ENCODE measurements at regions not wholly inside any gene's neighbourhood (a gene's known extent, or its start where the extent isn't known, plus 50 kb on each side); places are given as distances from the start of the nearest gene placed in this dataset.
"Not testable (repeated sequence)": the region's sequence is repeated elsewhere in the genome, so short reads cannot be mapped to it uniquely, and the experiment has no call there.

DNA sequence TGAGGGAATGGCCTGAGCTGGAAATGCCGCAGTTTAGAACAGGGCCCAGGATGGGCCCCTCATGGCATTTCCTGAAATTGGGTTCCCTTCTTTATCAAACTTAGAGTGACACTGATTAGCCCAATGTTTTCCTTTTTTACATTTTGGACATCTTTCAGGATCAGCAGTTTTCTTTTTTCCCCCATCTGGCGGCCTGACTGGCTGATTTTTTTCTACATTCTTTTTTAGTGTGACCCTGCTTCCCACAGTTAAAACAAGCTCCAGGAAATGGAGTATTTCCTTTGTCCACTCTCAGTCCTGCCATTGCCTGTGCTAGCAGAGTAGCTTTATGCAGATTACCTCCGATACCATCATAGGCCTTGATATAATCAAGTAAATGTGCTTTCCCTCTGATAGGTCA lies 185.8 kb upstream of the IGF1 start:
- not testable (repeated sequence) for DNase-seq (ENCODE audit: low spot score)

DNA sequence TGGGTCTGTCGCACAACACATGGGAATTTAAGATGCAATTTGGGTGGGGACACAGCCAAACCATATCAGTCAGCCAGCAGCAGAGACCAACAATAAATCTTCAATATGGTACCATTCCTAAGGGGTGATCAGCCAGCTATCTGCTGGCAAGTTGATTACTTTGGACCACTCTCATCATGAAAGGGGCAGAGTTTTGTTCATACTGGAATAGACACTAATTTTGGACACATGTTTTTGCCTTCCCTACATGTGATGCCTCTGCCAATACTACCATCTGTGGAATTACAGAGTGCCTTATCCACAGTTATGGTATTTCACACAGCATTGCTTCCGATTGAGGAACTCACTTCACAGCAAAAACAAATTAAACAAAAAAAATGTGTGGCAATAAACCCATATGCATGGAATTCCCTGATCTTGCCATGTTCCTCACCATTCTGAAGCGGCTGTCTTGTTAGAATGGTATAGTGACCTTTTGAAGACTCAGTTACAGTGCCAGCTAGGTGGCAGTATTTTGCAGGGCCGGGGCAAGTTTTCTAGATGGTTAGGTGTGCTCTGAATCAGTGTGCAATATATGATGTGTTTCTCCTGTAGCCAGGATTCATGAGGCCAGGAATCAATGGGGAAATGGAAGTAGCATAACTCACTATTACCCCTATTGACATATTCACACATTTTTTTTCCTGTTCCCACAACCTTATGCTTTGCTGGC lies 179.0 kb upstream of the IGF1 start:
- no peak for DNase-seq (ENCODE audit: low spot score)

DNA sequence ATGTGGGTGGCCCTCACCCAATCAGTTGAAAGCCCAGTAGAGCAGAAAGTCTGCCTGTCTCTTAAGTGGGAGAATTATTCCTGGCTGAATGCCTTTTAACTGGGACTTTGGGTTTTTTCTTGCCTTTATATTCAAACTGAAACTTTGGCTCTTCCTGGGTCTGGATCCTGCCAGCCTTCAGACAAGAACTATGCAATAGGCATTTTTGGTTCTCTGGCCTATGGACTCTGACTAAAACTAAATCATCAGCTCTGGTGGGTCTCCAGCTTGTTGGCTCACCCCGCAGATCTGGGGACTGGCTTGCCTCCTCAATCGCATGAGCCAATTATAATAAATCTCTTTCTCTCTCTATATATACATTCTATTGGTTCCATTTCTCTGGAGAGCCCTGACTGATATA lies 173.0 kb upstream of the IGF1 start:
- no peak for DNase-seq (ENCODE audit: low spot score)

DNA sequence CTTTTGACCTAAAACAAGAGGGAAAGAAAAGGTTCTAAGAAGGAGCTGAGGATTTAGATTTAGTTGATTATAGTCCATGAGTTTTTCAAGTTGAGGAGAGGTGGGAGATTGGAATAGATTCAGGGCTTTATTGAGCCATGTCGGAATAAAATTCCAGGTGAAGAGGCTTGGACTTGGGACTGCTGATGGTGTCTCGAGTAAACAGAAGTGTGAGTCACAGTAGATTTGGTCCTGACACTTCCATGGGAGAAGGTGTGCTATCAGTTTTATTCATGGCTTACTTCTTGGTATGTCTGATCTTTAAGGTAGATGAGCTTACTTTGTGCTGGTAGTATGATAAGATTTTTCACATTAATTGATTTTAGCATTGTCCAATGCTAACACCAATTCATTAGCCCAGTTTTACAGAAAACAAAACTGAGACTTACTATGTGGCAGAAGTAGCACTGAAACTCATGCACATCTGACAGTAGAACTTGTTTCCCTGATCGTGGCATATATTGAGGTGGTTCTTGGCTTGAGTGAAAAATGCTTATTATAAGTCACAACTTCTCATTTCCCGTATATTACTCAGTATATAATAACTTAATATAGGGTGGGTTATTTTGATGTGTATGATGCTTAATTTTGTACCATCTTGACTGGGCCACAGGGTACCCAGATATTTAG lies 172.4 kb upstream of the IGF1 start:
- no peak for DNase-seq (ENCODE audit: low spot score)

DNA sequence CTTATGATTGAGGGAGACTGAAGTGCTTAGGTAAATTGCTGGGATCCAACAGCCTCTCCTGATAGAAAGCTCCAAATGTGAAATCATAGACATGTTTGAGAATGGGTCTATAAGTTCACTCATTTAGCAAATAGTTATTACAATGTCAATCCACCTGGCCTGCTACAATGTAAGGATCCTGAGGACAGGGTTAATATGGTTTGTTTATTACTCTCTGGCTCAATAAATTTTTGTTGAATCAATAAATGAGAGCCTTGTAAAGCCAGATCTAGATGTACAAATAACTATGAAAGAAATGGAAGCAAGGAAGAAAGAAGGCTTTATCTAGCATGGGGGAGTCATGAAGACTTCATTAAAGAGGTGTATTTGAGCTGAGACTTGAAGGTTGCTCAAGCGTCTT lies 165.6 kb upstream of the IGF1 start:
- DNase-seq (ENCODE audit: low spot score) = no peak

DNA sequence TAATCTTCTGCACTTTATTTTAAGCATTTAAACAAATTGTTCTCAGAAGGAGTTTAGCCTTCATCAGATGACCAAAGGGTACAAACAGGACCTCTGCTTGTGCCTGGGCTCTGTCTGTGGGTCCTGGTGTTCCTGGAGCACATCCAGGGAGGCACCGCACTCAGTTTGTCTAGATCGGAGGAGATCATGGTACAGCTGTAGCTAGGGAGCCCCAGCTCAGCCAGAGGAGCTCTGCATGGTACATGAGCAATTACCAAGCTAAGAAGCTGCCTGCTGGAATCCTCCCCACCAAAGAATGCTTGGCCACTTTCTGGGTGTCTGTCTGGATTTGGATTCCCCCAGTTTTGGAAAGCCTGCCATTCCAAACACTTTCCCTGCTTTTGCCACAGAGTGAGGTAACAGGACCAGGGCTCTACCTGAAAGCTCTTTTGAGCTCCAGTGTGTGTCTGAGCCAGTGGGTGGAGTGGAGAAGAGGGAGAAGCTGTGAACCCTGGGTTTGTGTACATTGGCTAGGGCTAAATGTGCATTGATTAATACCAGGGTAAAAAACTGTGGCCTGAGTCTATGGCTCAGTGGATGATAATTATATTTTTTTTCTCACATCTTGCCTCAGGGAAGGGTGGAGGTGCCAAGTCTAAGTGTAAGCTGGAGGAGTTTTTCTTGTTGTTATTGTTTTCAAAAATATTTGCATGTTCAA lies 163.7 kb upstream of the IGF1 start:
- no peak for DNase-seq (ENCODE audit: low spot score)

DNA sequence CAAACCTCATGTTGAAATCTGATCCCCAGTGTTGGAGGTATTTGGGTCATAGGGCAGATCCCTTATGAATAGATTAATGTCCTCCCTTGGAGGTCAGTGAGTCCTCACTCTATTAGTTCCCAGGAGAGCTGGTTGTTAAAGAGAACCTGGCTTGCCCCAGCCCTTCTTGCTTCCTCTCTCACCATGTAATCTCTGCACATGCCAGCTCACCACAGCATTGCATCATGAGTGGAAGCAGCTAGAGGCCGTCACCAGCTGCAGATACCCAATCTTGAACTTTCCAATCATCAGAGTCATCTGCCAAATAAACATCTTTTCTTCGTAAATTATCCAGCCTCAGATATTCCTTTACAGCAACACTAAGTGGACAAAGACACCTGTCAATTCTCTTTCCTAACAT lies 161.8 kb upstream of the IGF1 start:
- DNase-seq (ENCODE audit: low spot score) = no peak

DNA sequence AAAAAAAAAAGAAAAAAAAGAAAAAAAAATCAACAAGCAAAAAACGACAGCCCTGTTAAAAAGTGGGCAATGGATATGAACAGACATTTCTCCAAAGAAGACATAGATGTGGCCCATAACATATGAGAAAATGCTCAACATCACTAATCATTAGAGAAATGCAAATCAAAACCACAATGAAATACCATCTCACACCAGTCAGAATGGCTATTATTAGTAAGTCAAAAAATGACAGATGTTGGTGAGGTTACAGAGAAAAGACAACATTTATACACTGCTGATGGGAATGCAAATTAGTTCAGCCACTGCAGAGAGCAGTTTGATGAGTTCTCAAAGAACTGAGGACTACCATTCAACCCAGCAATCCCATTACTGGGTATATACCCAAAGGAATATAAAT lies 160.3 kb upstream of the IGF1 start:
- not testable (repeated sequence) for DNase-seq (ENCODE audit: low spot score)

DNA sequence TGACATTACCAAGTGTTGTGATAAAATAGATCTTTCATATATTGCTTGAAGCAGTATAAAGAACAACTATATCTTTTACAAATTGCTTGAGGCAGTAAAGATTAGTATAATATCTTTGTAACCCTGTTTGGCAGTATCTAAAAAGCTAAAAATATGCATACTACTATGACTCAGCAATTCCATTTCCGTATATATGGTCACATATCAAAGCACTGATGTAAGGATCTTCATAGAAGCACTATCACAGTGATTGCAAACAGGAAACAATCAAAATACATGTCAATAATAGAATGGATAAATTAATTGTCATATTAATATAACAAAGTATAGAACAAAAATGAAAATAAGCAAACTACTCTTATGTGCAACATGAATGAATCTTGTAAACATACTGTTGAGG lies 158.4 kb upstream of the IGF1 start:
- DNase-seq (ENCODE audit: low spot score) = no peak

DNA sequence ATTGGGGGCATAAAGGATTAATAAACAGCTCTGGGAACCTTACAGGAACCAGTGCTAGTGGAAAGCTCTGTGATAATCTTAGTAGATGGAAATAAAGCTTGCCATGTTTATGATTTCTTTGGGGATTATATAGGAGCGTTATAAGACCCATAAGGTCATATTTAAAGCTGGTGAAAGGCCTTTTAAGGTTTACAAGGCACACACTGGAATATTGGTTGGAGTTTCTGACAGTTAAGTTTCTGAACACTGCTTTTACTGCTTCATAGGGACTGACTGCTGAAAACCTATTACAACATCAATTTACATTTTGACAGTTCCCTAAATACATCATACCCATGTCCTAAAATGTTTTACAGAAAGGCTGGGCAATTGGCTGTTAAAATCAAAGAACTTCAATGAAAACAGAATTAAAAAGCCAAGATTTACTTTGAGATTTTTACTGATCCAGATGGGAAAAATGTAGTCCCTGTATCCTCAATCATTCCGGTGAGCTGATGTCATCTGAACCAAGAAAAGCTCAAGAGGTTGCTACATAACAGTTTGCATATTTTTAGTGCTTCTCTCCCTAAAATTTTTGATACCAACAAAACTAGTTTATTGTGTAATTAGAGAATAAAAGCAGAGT lies 153.7 kb upstream of the IGF1 start:
- peak; percentile 10 for DNase-seq (ENCODE audit: low spot score)

DNA sequence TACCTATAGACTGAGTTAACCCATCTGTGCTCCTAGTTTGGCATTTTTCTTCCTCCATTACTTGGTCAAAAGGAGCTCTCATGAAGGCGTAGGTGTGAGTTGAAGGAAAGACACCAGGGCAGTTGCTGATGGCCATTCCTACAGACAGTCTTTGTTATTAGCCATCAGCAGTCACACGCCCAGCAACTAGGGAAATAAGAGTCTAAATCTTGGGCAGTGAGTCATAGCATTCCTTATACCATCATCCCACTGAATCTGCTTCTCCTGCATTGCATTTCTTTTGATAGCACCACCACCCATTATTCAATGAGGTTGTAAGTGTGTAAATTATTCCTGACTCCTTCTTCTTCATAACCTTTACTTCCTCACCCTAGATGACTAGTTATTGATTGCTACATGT lies 150.9 kb upstream of the IGF1 start:
- peak; percentile 32 for DNase-seq (ENCODE audit: low spot score)

DNA sequence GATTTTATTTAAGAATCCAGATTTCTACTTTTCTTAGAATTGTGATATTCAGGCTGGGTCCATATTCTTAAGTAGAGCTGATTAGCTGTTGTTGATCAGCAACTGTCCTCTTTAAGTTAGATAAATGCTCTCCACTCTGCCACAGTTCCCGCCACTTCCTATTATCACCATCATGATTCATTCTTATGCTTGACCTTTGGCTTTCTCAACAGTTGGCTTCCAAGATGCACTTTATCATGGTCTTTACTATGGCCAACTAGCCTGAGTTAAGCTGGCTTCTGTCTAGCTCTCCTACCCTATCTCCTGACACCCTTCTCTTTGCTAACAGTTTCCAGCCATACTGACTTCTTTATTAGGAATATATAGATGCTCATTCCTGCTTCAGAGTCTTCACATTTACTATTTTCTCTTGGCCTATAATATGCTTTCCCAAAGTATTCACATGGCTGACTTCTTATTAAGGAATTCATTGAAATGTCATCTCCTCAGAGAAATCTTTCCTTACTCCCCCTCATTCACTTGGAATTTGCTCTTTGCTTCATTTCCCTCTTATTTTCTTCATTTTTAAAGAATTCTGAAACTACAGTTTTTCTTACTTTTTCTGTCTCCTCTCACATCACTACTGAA lies 149.0 kb upstream of the IGF1 start:
- DNase-seq (ENCODE audit: low spot score) = no peak

DNA sequence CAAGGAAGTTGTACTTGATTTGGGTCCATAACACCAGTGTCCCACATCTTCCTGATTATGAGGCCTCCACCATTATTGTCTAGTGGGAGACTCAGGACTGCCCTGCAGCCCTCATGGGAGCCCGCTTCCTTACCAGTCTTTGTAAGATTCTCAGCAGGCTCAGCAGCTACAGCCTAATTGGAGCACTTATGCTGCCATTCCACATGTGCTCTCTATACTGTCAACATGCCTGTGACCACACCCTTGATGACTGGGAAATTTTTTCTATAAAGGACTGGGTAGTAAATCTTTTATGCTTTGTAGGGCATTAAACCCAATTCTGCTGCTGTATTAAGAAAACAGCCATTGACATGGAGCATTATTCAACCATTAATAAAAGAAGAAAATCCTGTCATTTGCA lies 145.5 kb upstream of the IGF1 start:
- no peak for DNase-seq (ENCODE audit: low spot score)

DNA sequence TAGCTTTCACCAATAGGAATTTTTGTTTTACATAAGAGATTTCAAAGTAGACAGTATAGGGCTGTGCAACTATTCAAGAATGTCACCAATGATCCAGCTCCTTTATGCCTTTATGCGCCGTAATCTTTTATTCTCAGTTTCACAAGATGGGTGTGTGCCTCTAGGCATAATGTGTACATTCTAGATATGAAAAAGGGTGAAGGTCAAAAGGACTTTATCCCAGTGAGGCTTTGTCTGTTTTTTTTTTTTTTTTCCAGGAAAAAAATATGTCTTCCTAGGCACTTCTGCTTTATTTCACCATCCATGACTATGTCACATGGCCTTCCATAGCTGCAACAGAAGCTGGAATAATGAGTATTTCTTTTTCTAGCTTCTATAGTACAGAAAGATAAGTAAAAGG lies 142.3 kb upstream of the IGF1 start:
- DNase-seq (ENCODE audit: low spot score) = no peak

DNA sequence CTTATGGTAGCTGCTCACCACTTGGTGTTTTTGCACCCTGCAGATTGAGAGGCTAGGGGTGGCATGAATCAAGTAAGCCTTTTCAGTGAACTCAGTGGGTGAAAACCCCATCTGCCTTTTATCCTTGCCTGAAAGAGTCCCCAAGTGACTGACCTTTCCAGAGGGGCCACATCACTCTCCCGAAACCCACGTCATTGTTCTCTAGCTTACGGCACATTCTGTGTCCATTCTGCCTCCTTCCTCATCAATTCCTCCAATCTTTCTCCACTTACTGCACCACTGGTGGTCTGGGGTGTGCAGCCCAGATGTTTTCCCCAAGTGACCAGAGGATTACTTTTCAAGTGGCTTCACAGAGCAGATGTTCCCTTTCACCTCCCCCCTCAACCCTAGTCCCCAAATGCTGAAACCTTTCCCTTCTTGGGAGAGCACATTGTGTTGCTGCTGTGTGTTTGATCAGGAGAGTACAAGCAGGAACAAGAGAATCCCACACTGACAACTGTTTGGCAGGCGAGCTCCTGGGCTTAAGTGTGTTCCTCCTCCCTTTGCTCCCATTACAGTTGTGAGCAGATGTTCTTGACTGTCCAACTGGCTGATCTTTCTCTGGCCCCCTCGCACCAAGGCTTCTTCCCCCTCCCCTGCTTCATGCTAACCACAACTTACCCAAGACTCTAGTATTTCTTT lies 138.0 kb upstream of the IGF1 start:
- DNase-seq (ENCODE audit: low spot score) = no peak

DNA sequence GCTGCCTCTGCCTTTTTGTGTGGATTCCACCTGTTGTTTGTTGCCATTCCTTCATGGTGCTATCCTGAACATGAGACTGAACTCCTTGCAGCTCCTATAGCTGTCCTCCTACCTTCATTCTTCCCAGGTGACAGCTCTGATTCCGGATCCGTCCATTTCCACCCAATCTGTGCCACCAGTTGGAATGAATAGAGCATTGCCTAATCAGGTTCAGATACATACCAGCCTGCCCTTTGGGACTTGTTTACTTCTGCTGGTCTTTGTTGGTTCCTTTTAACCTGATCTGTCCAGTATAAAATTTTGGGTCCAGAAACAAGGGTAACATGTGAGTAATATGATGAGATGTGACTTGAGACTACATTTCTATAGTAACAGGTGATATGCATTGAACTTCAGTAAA lies 136.3 kb upstream of the IGF1 start:
- no peak for DNase-seq (ENCODE audit: low spot score)

DNA sequence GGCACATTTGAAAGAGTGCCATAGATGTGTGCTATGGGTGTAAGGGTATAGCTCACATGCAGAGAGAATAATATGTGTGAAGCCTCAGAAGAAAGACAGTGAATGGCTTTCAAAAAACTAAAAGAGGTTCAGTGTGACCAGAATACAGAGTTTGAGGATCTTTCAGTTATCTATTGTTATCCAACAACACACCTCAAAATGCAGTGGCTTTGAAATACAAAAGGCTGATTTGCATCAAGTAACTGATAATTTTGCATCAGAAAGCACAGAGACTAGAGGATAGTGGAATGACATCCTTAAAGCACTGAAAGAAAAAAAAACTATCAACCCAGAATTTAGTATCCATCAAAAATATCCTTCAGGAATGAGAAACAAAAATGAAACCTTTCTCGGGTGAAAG lies 131.6 kb upstream of the IGF1 start:
- no peak for DNase-seq (ENCODE audit: low spot score)

DNA sequence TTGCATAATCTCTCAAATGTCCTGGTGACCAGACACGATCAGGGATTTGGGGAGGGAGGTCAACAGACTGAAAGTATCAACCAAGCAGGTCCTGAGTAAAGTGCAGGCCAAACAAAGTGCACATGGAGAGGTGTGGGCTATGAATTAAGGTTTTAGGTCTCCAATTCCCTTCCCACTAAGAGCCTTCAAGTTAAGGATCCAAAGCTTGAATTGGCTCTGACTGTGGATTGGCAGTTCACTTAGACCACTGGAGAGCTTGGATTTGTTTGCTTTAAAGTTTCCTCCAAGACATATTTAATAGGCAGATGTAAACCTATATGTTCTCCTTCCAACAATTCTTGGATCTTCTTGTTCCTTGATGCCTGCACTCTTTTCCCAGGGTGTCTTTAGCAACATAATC lies 129.6 kb upstream of the IGF1 start:
- DNase-seq (ENCODE audit: low spot score) = no peak

DNA sequence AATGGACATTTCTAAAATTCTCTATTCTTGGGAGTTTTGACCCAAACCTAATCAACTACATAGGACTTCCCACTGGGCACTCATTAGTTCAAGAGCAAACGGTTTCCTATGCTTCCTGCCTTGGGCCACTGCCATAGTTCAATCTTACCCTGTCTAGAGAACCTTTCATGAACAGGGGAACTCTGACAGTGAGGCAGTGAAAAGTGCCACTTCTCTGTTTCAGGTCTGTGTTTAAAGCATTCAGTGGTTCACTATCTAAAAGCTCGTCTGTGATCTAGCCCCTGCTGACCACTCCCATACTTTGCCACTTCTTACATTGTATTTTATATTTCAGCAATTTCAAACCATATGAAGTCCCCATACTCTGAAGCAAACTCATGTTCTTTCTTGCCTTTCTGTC lies 122.7 kb upstream of the IGF1 start:
- DNase-seq (ENCODE audit: low spot score) = no peak

DNA sequence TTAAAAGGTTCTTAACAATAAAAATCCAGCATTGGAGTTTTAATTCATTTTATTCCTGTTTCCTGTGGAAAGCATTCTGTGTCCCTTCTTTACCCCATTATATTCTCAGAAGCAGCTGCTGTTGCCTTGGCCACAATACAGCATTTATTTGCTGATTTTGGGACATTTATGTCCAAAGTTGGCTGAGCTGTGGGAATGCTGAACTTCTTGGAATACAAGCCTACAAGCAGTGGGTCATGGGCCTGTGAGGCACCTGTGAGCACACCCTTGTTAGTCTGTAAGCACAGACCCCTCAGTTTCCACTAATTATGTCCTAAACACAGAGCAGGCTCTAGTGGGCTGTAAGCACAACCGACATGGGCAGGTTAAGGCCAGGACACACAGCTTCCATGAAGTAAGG lies 122.2 kb upstream of the IGF1 start:
- no peak for DNase-seq (ENCODE audit: low spot score)

DNA sequence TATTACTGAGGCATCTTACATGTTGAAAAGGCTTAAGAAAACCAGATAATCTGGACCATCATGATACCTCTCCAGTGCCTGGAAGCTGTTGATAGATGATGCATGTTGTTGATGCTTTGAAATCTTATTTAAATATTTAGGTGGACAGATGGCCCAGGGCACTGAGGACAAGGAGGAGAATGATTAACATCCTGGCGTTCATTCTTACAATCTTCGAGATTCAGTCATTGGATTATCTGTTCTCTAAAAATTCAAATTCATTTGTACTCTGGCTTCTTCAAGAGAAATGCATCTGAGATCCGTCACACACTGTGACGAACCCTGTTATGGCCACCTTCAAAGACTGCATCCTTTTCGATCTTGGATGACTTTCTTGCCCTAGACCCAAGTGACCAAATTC lies 121.3 kb upstream of the IGF1 start:
- no peak for DNase-seq (ENCODE audit: low spot score)

DNA sequence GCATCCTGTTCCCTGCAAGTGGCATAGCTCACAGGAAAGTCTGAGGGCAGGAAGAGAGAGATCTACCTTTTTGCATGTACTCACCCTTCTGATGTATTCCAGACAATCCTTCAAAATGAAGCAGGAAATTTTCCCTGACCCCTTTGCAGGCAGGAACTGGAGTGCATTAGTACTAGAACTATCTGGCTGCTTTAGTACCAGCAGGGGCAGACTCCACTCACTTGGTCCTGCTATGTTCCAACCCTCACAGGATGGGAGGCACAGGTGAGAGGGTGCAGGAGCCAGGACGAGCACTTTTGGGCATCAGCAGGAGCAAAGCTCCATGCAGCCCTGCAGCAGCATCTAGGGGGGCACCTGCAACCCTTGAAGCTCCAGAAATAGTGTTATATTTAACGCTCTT lies 116.3 kb upstream of the IGF1 start:
- DNase-seq (ENCODE audit: low spot score) = no peak

All from AG08396 (cell line).